H1 (cell line): ENCODE measurements at regions not wholly inside any gene's neighbourhood (a gene's known extent, or its start where the extent isn't known, plus 50 kb on each side); places are given as distances from the start of the nearest gene placed in this dataset.
"Not testable (repeated sequence)": the region's sequence is repeated elsewhere in the genome, so short reads cannot be mapped to it uniquely, and the experiment has no call there.

ENCODE experiments used
- CTCF ChIA-PET: fragments of 300-600 bp; sonication (Branson Sonifier 250); formaldehyde crosslinking; loops from one replicate; lab custom pipeline; 2021; ENCODE audit not compliant: partially characterized antibody; lab: Charles Lee
- POLR2A ChIA-PET: fragments of 300-600 bp; sonication (Branson Sonifier 250); formaldehyde crosslinking; loops from one replicate; lab custom pipeline; 2021; ENCODE audit warnings: inconsistent platforms; ENCODE audit not compliant: partially characterized antibody; lab: Charles Lee
- DNase-seq, 2 experiments: peaks; one replicate each; pipeline versions ENCODE4 v3.0.0 to v3.0.0-alpha.2; 2010 to 2022; ENCODE audit warnings: low spot score in 2 of 2, low read depth in 1 of 2, mixed read lengths in 1 of 2
- FAIRE-seq: peaks from 2 replicates; lab custom pipeline; 2011; peaks lifted over from hg19 to GRCh38; lab: Jason Lieb, UNC
- H2AFZ ChIP-seq: 2 replicates; pipeline ENCODE4 v1.8.1; 2012; ENCODE audit warnings: low read length, inconsistent platforms
- H2AK5ac ChIP-seq: 2 replicates; pipeline ENCODE4 v1.6.1; 2013; ENCODE audit warnings: low read depth, low read length
- H2BK120ac ChIP-seq: replicated peaks from 2 replicates; pipeline ENCODE3; 2013; ENCODE audit warnings: low read depth, low read length, inconsistent platforms
- H2BK12ac ChIP-seq: 2 replicates; pipeline ENCODE4 v1.6.1; 2013; ENCODE audit warnings: low read depth, low read length
- H2BK15ac ChIP-seq: 2 replicates; pipeline ENCODE4 v1.6.1; 2013; ENCODE audit warnings: low read length
- H2BK20ac ChIP-seq: 2 replicates; pipeline ENCODE4 v1.6.1; 2013; ENCODE audit warnings: low read length
- H2BK5ac ChIP-seq: 2 replicates; pipeline ENCODE4 v1.6.1; 2013; ENCODE audit warnings: low read depth, low read length
- H3K14ac ChIP-seq: 2 replicates; pipeline ENCODE4 v1.6.1; 2013; ENCODE audit warnings: inconsistent platforms; ENCODE audit not compliant: insufficient read length
- H3K18ac ChIP-seq: 2 replicates; pipeline ENCODE4 v1.6.1; 2013; ENCODE audit warnings: low read length; ENCODE audit errors: extremely low read depth
- H3K23ac ChIP-seq: 2 replicates; pipeline ENCODE4 v1.6.1; 2013; ENCODE audit warnings: inconsistent platforms; ENCODE audit not compliant: insufficient read length
- H3K23me2 ChIP-seq: 2 replicates; pipeline ENCODE4 v1.6.1; 2013; ENCODE audit warnings: low read depth, low read length
- H3K27ac ChIP-seq: 2 replicates; pipeline ENCODE4 v1.6.1; 2011; ENCODE audit warnings: low read depth, low read length, inconsistent platforms
- H3K27me3 ChIP-seq, 4 experiments: replicated peaks in 1 of 4; 1 replicate in 1 of 4; 2 replicates in 3 of 4; pipeline versions ENCODE4 v1.6.1 to v1.8.1; 2011 to 2013; ENCODE audit warnings: low read length in 3 of 4, mild to moderate bottlenecking in 3 of 4, inconsistent platforms in 2 of 4, mixed read lengths in 2 of 4, moderate library complexity in 1 of 4; ENCODE audit not compliant: control insufficient read depth in 3 of 4, insufficient read depth in 3 of 4; ENCODE audit errors: extremely low read depth in 1 of 4
- H3K36me3 ChIP-seq, 4 experiments: 2 replicates each; pipeline versions ENCODE4 v1.6.1 to v1.8.1; 2011 to 2013; ENCODE audit warnings: mild to moderate bottlenecking in 4 of 4, low read length in 3 of 4, moderate library complexity in 2 of 4, control low read depth in 1 of 4, inconsistent platforms in 1 of 4; ENCODE audit not compliant: insufficient read depth in 4 of 4, control insufficient read depth in 2 of 4
- H3K4ac ChIP-seq: replicated peaks from 2 replicates; pipeline ENCODE3; 2013; ENCODE audit warnings: low read length, low read depth, mixed read lengths, inconsistent platforms; ENCODE audit not compliant: insufficient read length
- H3K4me1 ChIP-seq, 4 experiments: replicated peaks in 1 of 4; 1 replicate in 1 of 4; 2 replicates in 3 of 4; pipeline versions ENCODE4 v1.6.1 to v1.8.1; 2011 to 2013; ENCODE audit warnings: low read length in 3 of 4, inconsistent platforms in 2 of 4, mixed read lengths in 1 of 4; ENCODE audit not compliant: insufficient read depth in 4 of 4, control insufficient read depth in 3 of 4
- H3K4me2 ChIP-seq, 2 experiments: 2 replicates each; pipeline versions ENCODE4 v1.6.1 to v1.8.1; 2011 to 2013; ENCODE audit warnings: low read depth in 2 of 2, low read length in 2 of 2, control low read depth in 1 of 2, inconsistent platforms in 1 of 2, mild to moderate bottlenecking in 1 of 2; ENCODE audit not compliant: insufficient read depth in 1 of 2
- H3K4me3 ChIP-seq, 4 experiments: fragments of 200-600, 300-600 bp in 1 of 4; sonication (generic), shearing (Covaris generic), sonication (Bioruptor Twin) in 1 of 4; 2 replicates each; pipeline versions ENCODE4 v1.5.1 to v1.8.1; 2011 to 2016; ENCODE audit warnings: low read length in 4 of 4, low read depth in 3 of 4, control low read depth in 2 of 4, inconsistent platforms in 2 of 4, mild to moderate bottlenecking in 2 of 4, mixed read lengths in 1 of 4, moderate library complexity in 1 of 4; ENCODE audit not compliant: insufficient read depth in 2 of 4; ENCODE audit errors: extremely low read depth in 1 of 4
- H3K56ac ChIP-seq: replicated peaks from 2 replicates; pipeline ENCODE3; 2013; ENCODE audit warnings: low read depth, mild to moderate bottlenecking, mixed read lengths, low read length, inconsistent platforms; ENCODE audit not compliant: insufficient read length
- H3K79me1 ChIP-seq: 2 replicates; pipeline ENCODE4 v1.6.1; 2013; ENCODE audit warnings: low read depth, low read length, control low read depth
- H3K79me2 ChIP-seq, 2 experiments: 2 replicates each; pipeline versions ENCODE4 v1.6.1 to v1.8.1; 2012 to 2013; ENCODE audit warnings: low read length in 2 of 2, mild to moderate bottlenecking in 2 of 2, inconsistent platforms in 1 of 2; ENCODE audit not compliant: insufficient read depth in 2 of 2, control insufficient read depth in 1 of 2
- H3K9ac ChIP-seq, 4 experiments: replicated peaks in 1 of 4; 1 replicate in 1 of 4; 2 replicates in 3 of 4; pipeline versions ENCODE4 v1.6.1 to v1.8.1; 2011 to 2013; ENCODE audit warnings: low read depth in 3 of 4, low read length in 3 of 4, control low read depth in 2 of 4, mild to moderate bottlenecking in 2 of 4, moderate library complexity in 2 of 4, inconsistent platforms in 1 of 4; ENCODE audit errors: extremely low read depth in 1 of 4
- H3K9me3 ChIP-seq, 2 experiments: 2 replicates each; pipeline versions ENCODE4 v1.6.1 to v1.8.1; 2012 to 2013; ENCODE audit warnings: mild to moderate bottlenecking in 2 of 2, moderate library complexity in 2 of 2, control low read depth in 1 of 2, inconsistent platforms in 1 of 2, low read depth in 1 of 2, low read length in 1 of 2, mixed read lengths in 1 of 2; ENCODE audit not compliant: insufficient read depth in 2 of 2
- H4K20me1 ChIP-seq, 2 experiments: replicated peaks in 1 of 2; 2 replicates each; pipeline versions ENCODE3 to v1.8.1; 2011 to 2013; ENCODE audit warnings: inconsistent platforms in 2 of 2, low read length in 2 of 2, mild to moderate bottlenecking in 1 of 2; ENCODE audit not compliant: insufficient read depth in 2 of 2, control insufficient read depth in 1 of 2
- H4K5ac ChIP-seq: 2 replicates; pipeline ENCODE4 v1.6.1; 2013; ENCODE audit warnings: low read length, low read depth, mixed read lengths, inconsistent platforms; ENCODE audit not compliant: insufficient read length
- H4K8ac ChIP-seq: 2 replicates; pipeline ENCODE4 v1.8.0; 2013; ENCODE audit warnings: mild to moderate bottlenecking, moderate library complexity, low read length, inconsistent platforms; ENCODE audit not compliant: insufficient read depth; ENCODE audit errors: extremely low read depth
- H4K91ac ChIP-seq: replicated peaks from 2 replicates; pipeline ENCODE3; 2013; ENCODE audit warnings: low read length, mixed read lengths, inconsistent platforms; ENCODE audit not compliant: insufficient read length

- H4K91ac ChIP-seq, H3K23ac ChIP-seq, H3K4me2 ChIP-seq, H2BK20ac ChIP-seq, H3K9ac ChIP-seq, DNase-seq, FAIRE-seq, H3K56ac ChIP-seq, H3K36me3 ChIP-seq, H3K27me3 ChIP-seq, H2BK12ac ChIP-seq, H3K79me2 ChIP-seq, H2BK120ac ChIP-seq, POLR2A ChIA-PET, H2BK15ac ChIP-seq, H3K27ac ChIP-seq, H2AK5ac ChIP-seq, H4K8ac ChIP-seq, H3K9me3 ChIP-seq, H2BK5ac ChIP-seq, H3K79me1 ChIP-seq, H4K20me1 ChIP-seq, H3K18ac ChIP-seq, H3K4ac ChIP-seq, H3K4me3 ChIP-seq, H2AFZ ChIP-seq, H3K23me2 ChIP-seq, H3K4me1 ChIP-seq, H4K5ac ChIP-seq, H3K14ac ChIP-seq: not testable (repeated sequence)
- CTCF ChIA-PET, result interaction anchor here (0.6 kb wide), 1 partner anchor 458 kb away, joined by 3 read pairs; no protein-coding TSS in a partner anchor
These were observed 174.4 kb upstream of the CCDC54 start for GRCh38 chr3:107202885-107203284.
